Activated T-cell treated with anti-CD3 and anti-CD28 coated beads for 1 hour (primary cell): ENCODE measurements at regions not wholly inside any gene's neighbourhood (a gene's known extent, or its start where the extent isn't known, plus 50 kb on each side); places are given as distances from the start of the nearest gene placed in this dataset.
"Not testable (repeated sequence)": the region's sequence is repeated elsewhere in the genome, so short reads cannot be mapped to it uniquely, and the experiment has no call there.

Source experiments
- DNase-seq: peaks from one replicate; pipeline ENCODE4 v3.0.0-alpha.2; 2020; ENCODE audit warnings: low read depth

DNA sequence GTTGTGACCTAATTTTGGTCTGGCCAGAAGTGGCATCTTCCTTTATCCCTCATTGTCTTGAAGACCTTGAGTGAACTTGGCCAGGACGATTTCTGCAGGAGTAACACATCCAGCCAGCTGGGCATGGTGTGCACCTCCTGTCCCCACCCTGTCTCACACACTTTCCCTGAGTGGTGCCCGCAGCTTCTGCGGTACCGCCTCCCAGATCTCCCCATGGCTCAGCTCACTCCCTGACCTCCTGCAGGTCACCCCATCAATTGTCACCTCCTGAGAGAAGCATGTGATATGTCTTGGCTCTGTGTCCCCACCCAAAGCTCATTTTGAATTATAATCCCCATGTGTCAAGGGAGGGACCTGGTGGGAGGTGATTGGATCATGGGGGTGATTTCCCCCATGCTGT, 50.2 kb upstream of the TP53I11 start:
- no peak for DNase-seq

DNA sequence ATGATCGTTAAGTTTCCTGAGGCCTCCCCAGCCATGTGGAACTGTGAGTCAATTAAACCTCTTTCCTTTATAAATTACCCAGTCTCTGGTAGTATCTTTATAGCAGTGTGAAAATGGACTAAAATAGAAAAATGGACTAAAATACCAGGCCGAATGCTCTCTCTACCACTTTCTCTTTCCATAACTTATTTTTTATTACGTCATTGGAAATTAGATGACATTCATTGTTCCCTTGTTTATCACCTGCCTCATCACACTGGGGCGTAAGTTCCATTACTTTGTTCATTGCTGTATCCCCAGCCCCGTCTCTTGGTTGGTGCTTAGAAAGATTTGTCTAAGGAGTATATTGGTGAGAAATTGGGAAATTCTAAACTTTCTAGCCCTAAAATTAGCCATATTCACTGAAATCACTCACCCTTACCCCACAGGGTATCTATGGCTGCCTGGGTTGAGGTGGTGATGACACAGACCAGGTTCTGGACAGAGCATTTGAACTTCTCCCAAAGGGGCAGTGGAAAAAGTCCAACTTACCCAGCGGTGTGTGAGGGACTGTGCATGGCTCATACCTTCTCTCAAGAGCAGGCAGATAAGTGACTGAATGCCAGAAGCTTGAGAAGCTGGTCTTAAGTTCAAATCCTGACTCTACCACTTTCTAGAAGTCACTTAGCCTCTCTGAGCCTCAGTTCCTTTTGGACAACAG, 50.9 kb upstream of the TP53I11 start:
- no peak for DNase-seq

- no peak for DNase-seq
Observed at GRCh38 chr11:45005106-45005505, 54.4 kb upstream of the TP53I11 start.

- DNase-seq, result no peak
Observed at GRCh38 chr11:45007011-45007410, 56.3 kb upstream of the TP53I11 start.

DNA sequence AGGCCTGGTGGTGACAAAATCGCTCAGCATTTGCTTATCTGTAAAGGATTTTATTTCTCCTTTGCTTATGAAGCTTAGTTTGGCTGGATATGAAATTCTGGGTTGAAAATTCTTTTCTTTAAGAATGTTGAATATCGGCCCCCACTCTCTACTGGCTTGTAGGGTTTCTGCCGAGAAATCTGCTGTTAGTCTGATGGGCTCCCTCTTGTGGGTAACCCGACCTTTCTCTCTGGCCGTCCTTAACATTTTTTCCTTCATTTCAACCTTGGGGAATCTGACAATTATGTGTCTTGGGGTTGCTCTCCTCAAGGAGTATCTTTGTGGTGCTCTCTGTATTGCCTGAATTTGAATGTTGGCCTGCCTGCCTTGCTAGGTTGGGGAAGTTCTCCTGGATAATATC, 65.3 kb upstream of the TP53I11 start:
- DNase-seq, result not testable (repeated sequence)

DNA sequence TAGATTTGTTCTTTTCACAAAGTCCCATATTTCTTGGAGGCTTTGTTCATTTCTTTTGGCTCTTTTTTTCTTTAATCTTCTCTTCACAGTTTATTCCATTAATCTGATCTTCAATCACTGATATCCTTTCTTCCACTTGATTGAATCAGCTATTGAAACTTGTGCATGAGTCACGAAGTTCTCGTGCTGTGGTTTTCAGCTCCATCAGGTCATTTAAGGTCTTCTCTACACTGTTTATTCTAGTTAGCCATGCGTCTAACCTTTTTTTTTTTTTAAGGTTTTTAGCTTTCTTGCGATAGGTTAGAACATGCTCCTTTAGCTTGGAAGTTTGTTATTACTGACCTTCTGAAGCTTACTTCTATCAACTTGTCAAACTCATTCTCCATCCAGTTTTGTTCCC, 65.8 kb upstream of the TP53I11 start:
- not testable (repeated sequence) for DNase-seq

DNA sequence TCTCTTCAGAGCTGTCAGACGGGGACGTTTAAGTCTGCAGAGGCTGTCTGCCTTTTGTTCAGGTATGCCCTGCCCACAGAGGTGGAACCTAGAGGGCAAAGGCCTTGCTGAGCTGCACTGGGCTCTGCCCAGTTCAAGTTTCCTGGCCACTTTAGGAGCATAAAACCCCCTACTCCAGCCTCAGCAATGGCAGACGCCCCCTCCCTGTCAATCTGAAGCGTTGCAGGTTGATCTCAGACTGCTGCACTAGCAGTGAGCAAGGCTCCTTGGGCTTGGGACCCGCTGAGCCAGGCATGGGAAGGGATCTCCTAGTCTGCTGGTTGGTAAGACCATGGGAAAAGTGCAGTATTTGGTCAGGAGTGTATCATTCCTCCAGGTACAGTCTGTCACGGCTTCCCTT, 66.6 kb upstream of the TP53I11 start:
- DNase-seq, result no peak

- no peak for DNase-seq
Observed at GRCh38 chr11:45021001-45021400, 70.3 kb upstream of the TP53I11 start.

GRCh38 chr11:45021692-45022141, 71.0 kb upstream of the TP53I11 start:
- DNase-seq, result no peak

DNA sequence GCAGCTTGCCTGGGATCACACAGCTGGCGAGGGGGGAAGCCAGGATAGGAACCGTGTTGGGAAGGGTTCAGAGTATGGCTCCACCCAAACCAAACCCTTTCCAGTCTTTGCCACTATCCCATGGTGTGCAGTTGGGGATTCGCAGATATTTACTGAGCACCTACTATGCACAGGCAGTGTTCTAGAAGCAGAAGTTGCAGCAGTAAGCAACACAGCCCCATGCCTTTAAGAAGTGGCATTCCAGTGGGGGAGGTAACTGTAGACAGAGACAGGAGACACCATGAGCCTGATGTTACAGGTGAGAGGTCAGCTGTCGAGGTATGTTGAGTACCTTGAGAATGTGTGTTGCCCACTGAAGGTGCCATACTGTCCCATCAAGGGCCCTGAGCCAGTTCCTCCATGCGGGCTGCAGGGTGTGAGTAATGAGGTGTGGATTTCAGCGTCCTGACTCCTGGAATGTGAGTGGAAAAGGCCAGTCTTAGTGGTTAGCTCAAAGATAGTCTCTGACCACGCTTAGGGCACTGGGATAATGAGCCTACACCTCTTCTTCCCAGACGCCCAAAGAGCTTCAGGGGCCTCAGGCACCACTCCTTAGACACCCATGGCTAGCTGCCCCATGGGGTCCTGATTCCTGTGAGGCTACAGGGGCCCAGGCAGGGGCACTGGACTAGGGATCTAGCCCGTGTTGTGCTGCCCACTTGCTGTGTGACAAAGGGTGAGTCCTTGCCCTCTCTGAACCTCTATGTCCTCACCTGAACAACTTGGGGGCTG, 71.8 kb upstream of the TP53I11 start:
- DNase-seq, result no peak

DNA sequence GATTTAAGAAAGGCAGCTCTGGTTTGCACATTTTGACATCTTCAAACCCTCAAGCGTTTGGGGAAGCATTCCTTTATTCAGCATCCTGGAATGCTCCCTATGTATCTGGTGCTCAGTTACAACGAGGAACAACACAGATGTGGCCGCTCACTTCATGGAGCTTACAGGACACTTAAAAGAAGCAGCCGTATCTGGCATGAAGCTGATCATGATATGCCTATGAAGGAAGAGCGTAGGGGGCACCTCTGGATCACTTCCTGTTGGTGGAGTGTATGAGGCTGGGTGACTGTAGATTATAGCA, 72.3 kb upstream of the TP53I11 start:
- DNase-seq, result no peak

DNA sequence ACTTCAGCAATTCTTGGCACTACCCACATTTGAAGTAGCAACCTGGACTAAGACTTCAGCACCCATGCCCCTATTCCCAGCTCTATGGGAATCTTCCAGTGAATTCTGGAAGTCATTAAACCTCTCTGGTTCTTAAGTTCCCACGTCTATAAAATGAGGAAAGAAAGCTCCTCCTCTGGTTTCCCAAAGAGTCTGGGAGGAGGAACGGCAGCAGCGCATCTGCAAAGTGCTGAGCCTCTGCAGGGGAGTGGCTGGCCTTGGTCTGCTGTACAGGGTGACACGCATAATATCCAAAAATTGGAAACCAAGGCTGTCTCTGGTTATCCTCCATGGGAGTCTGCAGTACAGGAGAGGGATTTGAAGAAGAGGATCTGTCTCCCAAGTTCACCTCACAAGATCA, 73.6 kb upstream of the TP53I11 start:
- no peak for DNase-seq

DNA sequence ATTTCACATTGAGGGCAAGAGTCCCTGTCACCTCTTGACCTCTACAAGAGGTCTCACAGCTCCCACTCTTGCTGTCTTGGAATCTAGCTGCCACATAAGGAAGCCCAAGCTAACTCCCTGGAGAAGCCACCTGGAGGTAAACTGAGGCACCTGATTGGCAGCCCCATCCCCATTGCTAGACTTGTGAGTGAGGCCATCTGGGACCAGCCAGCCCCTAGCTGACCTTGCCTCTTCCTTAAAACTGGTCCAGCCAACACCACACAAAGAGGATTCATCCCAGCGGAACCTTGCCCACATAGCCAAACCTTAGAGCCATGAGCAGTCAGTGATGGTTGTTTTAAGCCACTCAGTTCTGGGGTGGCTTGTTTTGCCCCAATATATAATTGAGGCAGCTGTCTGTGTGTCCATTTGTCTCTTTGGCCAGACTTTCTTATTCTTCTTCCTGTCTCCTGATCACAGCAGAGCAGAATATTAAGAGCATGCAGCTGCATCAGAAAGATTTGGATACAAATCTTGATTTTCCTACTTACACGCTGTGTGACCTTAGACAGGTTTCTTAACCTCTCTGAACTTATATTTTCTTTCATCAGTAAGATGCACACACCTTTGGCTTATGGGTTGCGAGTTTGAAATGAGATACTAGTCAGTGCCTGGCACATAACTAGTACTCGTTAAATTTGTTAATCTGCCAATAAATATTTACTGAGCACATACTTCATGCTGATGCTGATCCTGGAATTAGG, 74.3 kb upstream of the TP53I11 start:
- no peak for DNase-seq

- DNase-seq, result no peak
Observed at GRCh38 chr11:45025716-45026492, 75.2 kb upstream of the TP53I11 start.

GRCh38 chr11:45026835-45027234, 76.2 kb upstream of the TP53I11 start:
- no peak for DNase-seq

DNA sequence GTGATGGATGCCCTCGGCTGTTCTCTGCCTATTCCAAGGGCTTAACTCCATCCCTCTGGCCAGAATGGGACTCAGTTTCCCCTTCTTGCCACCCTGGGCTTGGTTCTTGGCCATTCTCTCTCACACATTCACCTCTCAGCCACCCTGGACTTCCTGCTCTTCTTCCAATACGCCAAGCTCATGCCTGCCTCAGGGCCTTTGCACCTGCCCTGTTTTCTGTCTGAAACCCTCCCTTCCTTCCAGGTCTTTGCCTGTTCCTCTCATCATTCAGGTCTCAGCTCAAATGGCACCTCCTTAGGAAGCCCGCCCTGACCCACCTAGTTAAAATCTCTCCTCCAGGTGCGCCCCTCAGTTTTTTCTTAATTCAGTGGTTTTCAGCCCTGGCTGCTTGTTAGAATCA, 76.6 kb upstream of the TP53I11 start:
- no peak for DNase-seq

DNA sequence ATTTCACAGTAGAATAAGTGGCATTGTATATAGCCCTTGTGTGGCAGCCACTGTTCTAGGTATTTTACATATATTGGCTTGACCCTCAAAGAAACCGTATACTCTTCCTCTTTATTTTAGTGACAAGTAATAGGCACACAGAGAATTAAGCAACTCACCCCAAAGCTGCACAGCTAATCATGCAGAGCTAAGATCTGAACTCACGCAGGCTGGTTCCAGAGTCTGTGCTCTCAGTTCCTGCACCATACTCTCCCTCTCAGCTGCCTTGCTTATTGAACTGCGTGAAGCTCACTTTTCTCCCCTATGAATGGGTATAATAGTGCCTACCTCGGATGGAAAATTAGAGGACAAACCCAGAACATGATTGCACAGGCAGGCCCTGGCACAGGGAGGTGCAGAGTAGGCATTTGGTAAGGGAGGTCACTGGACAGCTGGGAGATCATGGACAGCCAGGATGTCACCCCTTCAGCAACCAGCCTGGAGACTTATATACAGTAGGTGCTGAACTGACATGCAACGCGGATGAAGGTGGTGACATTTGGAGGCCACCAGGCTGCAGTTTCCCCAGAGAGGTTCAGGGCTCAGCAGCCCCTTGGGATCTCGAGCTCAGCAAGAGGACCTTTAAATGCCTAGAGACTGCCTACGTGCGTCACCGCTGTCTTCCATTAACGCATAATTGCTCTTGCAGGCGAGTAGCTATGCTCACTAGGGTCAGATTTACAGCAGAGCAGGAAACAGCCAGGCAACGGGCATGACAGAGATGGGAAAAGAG, 78.4 kb upstream of the TP53I11 start:
- no peak for DNase-seq

DNA sequence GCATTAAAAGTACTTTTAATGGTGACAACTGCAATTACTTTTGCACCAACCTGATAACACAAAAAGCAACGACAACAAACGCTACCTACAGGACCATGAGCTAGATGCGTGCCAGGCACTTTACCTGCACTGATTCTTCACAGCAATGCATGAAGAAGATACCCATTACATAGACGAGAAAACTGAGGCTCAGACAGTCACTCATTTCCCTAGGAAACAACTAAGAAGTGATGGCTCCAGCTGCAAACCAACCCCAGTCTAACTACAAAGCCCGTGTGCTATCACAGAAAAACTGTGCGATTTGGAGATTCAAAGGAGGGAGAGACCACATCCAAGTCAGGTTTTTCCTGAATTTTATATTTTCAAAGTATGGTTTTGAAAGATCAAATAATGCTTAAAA, 80.1 kb upstream of the TP53I11 start:
- no peak for DNase-seq

DNA sequence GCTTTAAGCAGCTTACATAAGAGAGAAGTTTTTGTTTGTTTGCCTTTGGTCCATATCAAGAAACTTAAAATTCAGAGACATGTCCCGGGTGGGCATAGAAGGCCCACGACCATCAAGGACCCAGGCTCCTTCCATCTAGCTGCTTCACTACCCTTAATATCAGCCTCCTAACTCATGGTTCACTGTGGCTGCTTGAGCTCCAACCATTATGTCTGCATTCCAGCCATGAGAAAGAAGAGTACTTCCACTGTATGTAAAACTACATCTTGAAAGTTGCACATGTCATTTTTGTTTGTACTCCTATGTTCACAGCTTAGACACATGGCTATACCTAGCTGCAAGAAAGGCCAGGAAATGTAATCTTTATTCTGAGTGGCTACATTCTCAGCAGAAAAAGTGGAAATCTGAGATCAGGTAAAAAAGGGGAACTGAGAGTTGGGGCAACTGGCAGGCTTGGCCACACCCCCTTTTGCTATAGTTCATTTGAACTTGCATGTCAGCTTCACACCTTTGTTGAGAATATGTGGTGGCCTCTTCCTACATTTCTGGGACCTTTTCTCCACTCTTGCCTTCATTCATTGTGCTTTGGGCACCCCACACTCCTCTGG, 81.3 kb upstream of the TP53I11 start:
- DNase-seq, result no peak

DNA sequence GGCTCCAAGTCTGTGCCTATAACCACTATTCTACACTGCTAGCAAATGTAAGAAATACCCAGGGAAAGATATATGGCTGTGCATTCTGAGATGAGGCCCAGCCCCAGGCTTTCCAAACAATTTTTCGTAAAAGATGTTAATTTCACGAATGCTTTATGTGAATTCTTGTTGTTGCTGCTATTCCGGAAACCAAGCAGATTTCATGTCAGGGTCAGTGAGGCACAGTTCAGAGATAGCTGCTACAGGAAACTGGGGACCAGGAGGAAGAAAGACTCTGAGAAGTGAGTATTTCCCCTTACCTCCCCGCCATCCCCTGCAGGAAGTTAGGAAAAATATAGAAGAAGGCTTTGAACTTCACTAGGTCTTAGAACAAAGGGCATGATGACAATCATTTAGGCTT, 84.7 kb upstream of the TP53I11 start:
- DNase-seq, result no peak

DNA sequence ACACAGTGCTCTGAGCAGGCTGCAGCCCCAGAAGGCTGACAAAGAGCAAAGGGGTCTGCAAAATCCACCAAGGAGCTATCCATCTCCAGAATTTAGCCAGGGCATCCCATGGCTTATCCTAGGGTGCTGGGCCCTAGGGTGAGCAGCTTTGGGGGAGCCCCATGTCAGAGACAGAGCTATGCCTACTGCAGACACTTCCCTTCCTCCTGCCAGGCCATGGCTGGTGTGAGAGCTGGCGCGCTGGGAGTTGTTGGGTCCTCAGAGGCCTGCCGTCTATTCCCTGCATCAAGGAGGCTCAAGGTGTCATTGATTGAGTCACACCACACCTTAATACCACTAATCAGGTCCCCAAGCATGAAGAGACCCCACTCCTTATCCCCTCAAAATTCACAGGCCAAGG, 85.3 kb upstream of the TP53I11 start:
- no peak for DNase-seq
